KMS-11 (cell line): ENCODE measurements at regions not wholly inside any gene's neighbourhood (a gene's known extent, or its start where the extent isn't known, plus 50 kb on each side); places are given as distances from the start of the nearest gene placed in this dataset.

Source experiments
- H2AFZ ChIP-seq: fragments of 200-600 bp; sonication (generic); 2 replicates; pipeline ENCODE4 v1.6.1; 2016; ENCODE audit warnings: antibody characterized with exemption, mixed run types, low read depth
- H3K27ac ChIP-seq: fragments of 200-600 bp; sonication (generic); 2 replicates; pipeline ENCODE4 v1.6.1; 2016; ENCODE audit warnings: mild to moderate bottlenecking, mixed run types
- H3K27me3 ChIP-seq: fragments of 200-600 bp; sonication (generic); 2 replicates; pipeline ENCODE4 v1.6.1; 2017; ENCODE audit warnings: mild to moderate bottlenecking, low read depth, mixed run types, moderate library complexity; ENCODE audit not compliant: insufficient read depth
- H3K36me3 ChIP-seq: fragments of 200-600 bp; sonication (generic); 2 replicates; pipeline ENCODE4 v1.6.1; 2017; ENCODE audit warnings: mild to moderate bottlenecking, mixed run types; ENCODE audit not compliant: insufficient read depth
- H3K4me1 ChIP-seq: fragments of 200-600 bp; sonication (generic); 2 replicates; pipeline ENCODE4 v1.6.1; 2016; ENCODE audit warnings: mild to moderate bottlenecking, low read depth, mixed run types; ENCODE audit not compliant: poor library complexity, severe bottlenecking
- H3K4me2 ChIP-seq: fragments of 200-600 bp; sonication (generic); 2 replicates; pipeline ENCODE4 v1.7.0; 2016; ENCODE audit warnings: mild to moderate bottlenecking, mixed run types
- H3K4me3 ChIP-seq: fragments of 200-600 bp; sonication (generic); IDR thresholded peaks from 2 replicates; pipeline ENCODE4 v1.6.1; 2017; ENCODE audit warnings: low read depth, low read length, mixed read lengths; ENCODE audit not compliant: insufficient read depth
- H3K79me2 ChIP-seq: fragments of 200-600 bp; sonication (generic); 2 replicates; pipeline ENCODE4 v1.6.1; 2016; ENCODE audit warnings: low read depth, mixed run types; ENCODE audit not compliant: insufficient read depth
- H3K9ac ChIP-seq: fragments of 200-600 bp; sonication (generic); 2 replicates; pipeline ENCODE4 v1.6.1; 2016; ENCODE audit warnings: mild to moderate bottlenecking, mixed run types
- H4K20me1 ChIP-seq: fragments of 200-600 bp; sonication (generic); 2 replicates; pipeline ENCODE4 v1.6.1; 2016; ENCODE audit warnings: mild to moderate bottlenecking, mixed run types; ENCODE audit not compliant: insufficient read depth
- TF ChIP-seq, protein P1 (sequence below): fragments of 200-600 bp; sonication (generic); conservative IDR thresholded peaks from 2 replicates; pipeline ENCODE4 v1.6.1; 2017; ENCODE audit warnings: low read depth, mild to moderate bottlenecking, antibody characterized with exemption, low read length, moderate library complexity, mixed read lengths

DNA sequence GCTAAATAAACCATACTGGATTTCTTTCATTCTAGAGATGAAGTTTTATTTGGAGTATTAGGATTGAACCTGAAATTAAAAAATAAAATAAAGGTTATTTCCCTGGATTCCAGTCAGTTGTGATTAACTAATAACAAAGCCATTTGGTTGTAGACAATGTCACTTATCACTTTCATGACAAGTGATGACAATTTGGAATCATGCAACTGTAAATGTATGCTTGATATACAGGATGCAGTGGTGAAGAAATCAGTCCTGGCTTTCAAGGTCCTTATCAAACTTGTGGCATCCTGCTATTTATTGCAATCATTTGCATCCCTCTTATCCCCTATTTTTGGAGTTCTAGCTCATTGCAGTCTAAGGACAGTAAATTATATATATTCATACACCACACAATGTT is 425.2 kb downstream of the CHL1 start:
- TF ChIP-seq, protein P1, sequence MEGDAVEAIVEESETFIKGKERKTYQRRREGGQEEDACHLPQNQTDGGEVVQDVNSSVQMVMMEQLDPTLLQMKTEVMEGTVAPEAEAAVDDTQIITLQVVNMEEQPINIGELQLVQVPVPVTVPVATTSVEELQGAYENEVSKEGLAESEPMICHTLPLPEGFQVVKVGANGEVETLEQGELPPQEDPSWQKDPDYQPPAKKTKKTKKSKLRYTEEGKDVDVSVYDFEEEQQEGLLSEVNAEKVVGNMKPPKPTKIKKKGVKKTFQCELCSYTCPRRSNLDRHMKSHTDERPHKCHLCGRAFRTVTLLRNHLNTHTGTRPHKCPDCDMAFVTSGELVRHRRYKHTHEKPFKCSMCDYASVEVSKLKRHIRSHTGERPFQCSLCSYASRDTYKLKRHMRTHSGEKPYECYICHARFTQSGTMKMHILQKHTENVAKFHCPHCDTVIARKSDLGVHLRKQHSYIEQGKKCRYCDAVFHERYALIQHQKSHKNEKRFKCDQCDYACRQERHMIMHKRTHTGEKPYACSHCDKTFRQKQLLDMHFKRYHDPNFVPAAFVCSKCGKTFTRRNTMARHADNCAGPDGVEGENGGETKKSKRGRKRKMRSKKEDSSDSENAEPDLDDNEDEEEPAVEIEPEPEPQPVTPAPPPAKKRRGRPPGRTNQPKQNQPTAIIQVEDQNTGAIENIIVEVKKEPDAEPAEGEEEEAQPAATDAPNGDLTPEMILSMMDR = no peak
- Histone ChIP-seq H3K27me3 (no peaks in the 10 kb centered on the region), H3K9ac (no peak overlapping the region), H3K27ac (no peak overlapping the region), H3K4me3 (no peak overlapping the region), H3K36me3 (no peaks in the 10 kb centered on the region), H2AFZ (no peak overlapping the region), H3K4me2 (no peak overlapping the region), H4K20me1 (no peaks in the 10 kb centered on the region), H3K79me2 (no peaks in the 10 kb centered on the region), H3K4me1 (no peaks in the 10 kb centered on the region)

DNA sequence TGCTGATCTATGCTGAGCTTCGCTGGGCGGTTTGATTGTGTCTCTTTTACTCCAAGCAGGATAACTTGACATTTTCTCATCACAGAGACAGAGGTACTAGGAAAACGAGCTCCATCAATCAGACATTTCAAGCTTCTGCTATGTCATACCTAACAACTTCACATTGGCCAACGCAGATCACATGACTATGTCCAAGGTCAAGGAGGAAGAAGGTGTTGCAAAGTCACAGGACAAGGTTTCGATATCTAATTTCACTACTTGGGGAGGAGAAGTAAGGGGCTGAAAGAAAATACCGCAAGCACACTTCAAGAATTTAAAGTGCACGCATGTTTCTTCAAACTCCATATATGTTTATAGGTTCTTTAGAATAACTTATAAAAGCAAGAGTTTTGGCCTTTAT is 425.8 kb downstream of the CHL1 start:
- no peak overlapping the region for H3K9ac ChIP-seq

DNA sequence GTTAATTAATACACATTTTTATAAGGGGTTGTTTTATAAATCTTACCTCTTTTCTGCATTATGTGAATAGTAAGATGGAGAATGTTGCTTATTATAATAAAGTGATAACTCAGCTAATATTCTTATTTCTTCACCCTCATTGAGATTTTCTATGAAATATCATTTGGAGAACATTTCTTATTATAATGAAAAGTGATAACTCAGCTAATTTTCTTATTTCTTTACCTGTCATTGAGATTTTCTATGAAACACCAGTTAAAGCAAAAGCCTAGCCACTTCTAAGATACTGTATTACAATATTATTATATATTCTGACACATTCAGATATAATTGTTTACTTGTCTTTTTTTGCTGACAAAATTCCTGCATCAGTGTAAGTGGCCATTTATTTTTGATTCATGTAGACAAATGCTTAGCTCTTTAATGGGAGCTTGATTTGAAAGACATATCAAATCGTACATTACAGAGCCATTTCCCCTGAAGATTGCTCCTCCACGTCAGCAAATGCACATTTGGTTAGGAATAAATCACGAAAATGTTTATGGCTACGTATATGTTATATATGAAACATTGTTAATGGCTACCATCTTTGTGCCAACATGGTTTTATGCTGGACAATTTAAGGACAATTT is 427.5 kb downstream of the CHL1 start:
- Histone ChIP-seq H3K4me1 (no peaks in the 10 kb centered on the region), H2AFZ (no peak overlapping the region), H4K20me1 (no peaks in the 10 kb centered on the region), H3K9ac (no peak overlapping the region), H3K36me3 (no peaks in the 10 kb centered on the region), H3K79me2 (no peaks in the 10 kb centered on the region), H3K27me3 (no peaks in the 10 kb centered on the region), H3K4me3 (no peak overlapping the region), H3K27ac (no peak overlapping the region), H3K4me2 (no peak overlapping the region)
- TF ChIP-seq, protein P1 = no peak

More for the DNA sequence above, 425.8 kb downstream of the CHL1 start:
- Histone ChIP-seq H3K4me1 (no peaks in the 10 kb centered on the region), H3K36me3 (no peaks in the 10 kb centered on the region), H2AFZ (no peak overlapping the region), H3K79me2 (no peaks in the 10 kb centered on the region), H4K20me1 (no peaks in the 10 kb centered on the region), H3K27me3 (no peaks in the 10 kb centered on the region), H3K4me2 (no peak overlapping the region), H3K27ac (no peak overlapping the region), H3K4me3 (no peak overlapping the region)
- TF ChIP-seq, protein P1 = no peak

DNA sequence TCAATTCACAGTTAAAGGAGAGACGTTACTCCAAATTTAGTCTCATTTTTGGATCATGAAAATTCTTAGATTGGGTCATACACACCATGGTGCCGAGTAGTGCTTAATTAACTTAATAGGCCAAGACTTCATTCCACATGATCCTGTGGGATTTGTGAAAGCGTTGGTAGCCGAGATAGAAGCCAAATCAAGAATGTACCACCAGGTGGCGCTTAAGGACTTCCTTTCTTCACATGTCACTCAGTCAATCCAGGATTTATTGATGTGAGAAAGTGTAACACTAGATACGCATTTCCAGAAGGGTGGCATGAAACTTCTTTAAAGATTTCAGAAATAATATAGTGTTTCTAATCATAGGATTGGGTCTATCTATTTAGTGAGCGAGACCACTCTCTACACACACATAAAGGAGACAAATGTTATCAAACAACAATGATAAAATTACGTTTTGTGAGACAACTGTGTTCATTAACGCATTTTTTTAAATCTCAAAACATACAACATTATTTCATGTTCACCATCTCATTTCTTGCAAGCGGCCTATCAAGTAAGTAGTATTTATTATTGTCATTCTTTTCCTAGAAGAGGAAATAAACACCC is 436.1 kb downstream of the CHL1 start:
- Histone ChIP-seq H2AFZ (no peak overlapping the region), H3K4me1 (no peaks in the 10 kb centered on the region)

More for the DNA sequence above, 436.1 kb downstream of the CHL1 start:
- Histone ChIP-seq H4K20me1 (no peaks in the 10 kb centered on the region), H3K4me2 (no peak overlapping the region), H3K36me3 (no peaks in the 10 kb centered on the region), H3K27me3 (no peaks in the 10 kb centered on the region), H3K79me2 (no peaks in the 10 kb centered on the region), H3K9ac (no peak overlapping the region), H3K27ac (no peak overlapping the region), H3K4me3 (no peak overlapping the region)
- TF ChIP-seq, protein P1 = peak; percentile 70
